ENCODE measurements at regions not wholly inside any gene's neighbourhood (a gene's known extent, or its start where the extent isn't known, plus 50 kb on each side); places are given as distances from the start of the nearest gene placed in this dataset.
"Not testable (repeated sequence)": the region's sequence is repeated elsewhere in the genome, so short reads cannot be mapped to it uniquely, and the experiment has no call there.

DNA sequence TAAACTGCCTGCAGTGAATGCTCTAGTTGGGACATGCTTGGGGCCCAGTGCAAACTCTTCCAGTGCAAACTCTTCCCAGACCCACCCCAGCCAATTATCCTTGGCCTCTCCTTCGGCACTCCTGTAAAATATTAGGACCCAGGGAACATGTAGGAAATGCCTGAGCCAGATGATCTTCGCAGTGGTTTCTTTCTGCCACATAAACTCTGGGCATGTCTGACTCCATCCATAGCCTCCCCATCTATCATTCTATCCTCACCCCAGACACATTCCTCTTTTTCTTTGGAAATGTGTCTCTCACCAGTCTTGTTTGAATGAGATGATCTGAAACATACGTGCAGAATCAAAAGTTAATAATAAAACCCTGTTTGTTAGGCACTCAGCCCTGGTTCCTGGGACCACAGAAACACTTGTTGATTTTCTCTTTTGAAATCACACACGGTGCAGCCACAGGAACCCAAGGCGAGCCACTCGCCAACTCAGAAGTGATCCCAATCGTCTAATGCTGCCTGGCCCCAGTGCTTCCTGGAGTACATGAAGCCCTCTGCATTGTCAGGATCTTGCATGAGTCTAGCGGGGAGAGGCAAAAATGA, 108.9 kb upstream of the CST7 start:
- H3K4me1 ChIP-seq = peaks cover 25 to 52% (median 42%) of the 10 kb centered on the region in 10 experiments
- no peak overlapping the region for H3K4me3 ChIP-seq
- no peak overlapping the region for H3K27ac ChIP-seq
- no peak overlapping the region for H3K9ac ChIP-seq
- H3K27me3 ChIP-seq = peaks cover 0 to 52% (median 0%) of the 10 kb centered on the region in 11 experiments; a peak in 8 of 22 replicates
- no peaks in the 10 kb centered on the region for H3K36me3 ChIP-seq
- TF ChIP-seq Cebpa-rat (IDR thresholded peaks at IDR 0.05) = no peak
- peaks cover 0 to 13% (median 0%) of the 10 kb centered on the region in 11 experiments; a peak in 4 of 22 replicates for H4K20me1 ChIP-seq
- peaks cover 0 to 5% (median 0%) of the 10 kb centered on the region in 11 experiments; a peak in 5 of 22 replicates for H3K9me3 ChIP-seq (replicated peaks in 1 of 11)
- H3K4me2 ChIP-seq = peak overlapping the region in 4 of 11 experiments; percentile 0 to 70 (median 19); a peak in 3 of 22 replicates

DNA sequence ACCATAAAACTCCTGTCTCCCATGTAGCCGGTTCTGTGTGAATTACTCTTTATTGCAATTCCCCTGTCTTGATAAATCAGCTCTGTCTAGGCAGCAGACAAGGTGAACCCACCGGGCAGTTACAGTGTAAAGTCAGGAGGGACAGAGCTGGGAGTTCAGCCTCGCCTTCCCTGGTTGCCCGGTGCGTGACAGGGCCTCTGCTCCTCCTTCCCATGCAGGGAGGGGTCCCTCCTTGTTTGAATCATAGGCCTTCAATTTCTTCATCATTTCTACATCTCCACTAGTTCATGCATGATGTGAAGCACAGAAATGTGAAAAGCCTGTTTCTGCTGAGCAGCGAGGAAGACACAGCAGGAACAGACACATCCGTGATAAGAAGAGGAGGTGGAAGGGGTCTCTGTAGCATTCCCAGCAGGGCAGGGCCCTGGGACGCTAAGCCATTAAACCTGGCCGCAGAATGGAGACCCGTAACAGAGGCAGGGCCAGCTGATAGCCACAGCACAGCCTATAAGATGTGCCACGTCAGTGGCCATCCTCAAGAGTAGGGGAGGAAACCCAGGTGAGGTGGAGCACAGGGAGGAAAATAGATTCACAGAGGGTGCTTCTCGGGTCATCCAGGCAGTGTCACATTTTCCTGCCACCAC, 106.7 kb upstream of the CST7 start:
- peak overlapping the region in 1 of 11 experiments; percentile 31; a peak in 2 of 22 replicates for H3K9ac ChIP-seq
- no peaks in the 10 kb centered on the region for H3K36me3 ChIP-seq
- H3K4me1 ChIP-seq = peaks cover 25 to 57% (median 41%) of the 10 kb centered on the region in 10 experiments
- H3K27me3 ChIP-seq = peaks cover 0 to 54% (median 0%) of the 10 kb centered on the region in 11 experiments; a peak in 8 of 22 replicates
- peak overlapping the region in 2 of 11 experiments; percentile 22 to 53; a peak in 3 of 22 replicates for H3K27ac ChIP-seq
- H4K20me1 ChIP-seq = peaks cover 0 to 13% (median 0%) of the 10 kb centered on the region in 11 experiments; a peak in 4 of 22 replicates
- no peak for TF ChIP-seq Cebpa-rat (IDR thresholded peaks at IDR 0.05)
- peak overlapping the region; percentile 78 to 92 (median 85) for H3K4me2 ChIP-seq
- H3K9me3 ChIP-seq (replicated peaks in 1 of 11) = peaks cover 10 to 24% (median 17%) of the 10 kb centered on the region in 11 experiments; a peak in 20 of 22 replicates
- peak overlapping the region in 1 of 10 experiments; percentile 34; a peak in 2 of 20 replicates for H3K4me3 ChIP-seq

DNA sequence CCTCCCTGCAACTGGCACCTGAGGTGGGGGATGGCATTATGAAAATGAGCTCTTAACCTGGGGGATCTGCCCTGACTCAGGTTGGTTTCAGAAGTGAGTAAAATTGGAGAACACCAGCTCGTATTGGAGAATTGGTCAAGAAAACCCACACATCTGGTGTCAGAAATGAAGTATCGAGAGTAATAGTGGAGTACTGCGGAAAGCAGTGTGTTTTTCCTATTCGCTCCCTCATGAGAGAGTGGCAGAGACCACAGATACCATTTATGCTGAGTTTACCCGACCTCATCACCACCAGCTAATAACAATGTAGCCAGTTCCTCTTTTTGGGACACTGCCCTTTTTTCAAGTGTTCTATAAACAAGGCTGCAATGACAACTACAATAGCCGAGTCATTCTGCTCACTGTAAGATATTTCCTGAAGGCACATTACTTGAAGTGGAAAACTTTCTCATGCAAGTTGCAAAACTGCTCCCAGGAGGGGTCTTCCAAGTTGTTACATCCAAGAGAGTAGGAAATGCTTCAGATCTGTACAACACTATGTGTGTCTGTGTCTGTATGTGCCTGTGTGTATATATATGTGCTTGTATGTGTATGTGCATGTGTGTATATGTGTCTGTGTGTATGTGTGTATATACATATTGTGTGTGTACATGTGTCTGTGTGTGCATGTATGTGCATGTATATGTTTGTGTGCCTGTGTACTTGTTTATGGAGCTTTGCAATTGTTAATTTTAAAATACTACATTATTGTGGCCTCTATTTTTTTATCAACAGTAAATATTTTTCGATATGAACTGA, 106.0 kb upstream of the CST7 start:
- H3K9ac ChIP-seq = peak overlapping the region in 1 of 11 experiments; percentile 31; a peak in 2 of 22 replicates
- peak overlapping the region in 1 of 10 experiments; percentile 34; a peak in 2 of 20 replicates for H3K4me3 ChIP-seq
- peak overlapping the region; percentile 78 to 92 (median 85) for H3K4me2 ChIP-seq
- peaks cover 0 to 50% (median 0%) of the 10 kb centered on the region in 11 experiments; a peak in 8 of 22 replicates for H3K27me3 ChIP-seq
- H3K36me3 ChIP-seq = no peaks in the 10 kb centered on the region
- H4K20me1 ChIP-seq = peaks cover 0 to 13% (median 0%) of the 10 kb centered on the region in 11 experiments; a peak in 4 of 22 replicates
- TF ChIP-seq Cebpa-rat (IDR thresholded peaks at IDR 0.05) = peak in 4 of 11 experiments; percentile 7 to 57 (median 36); a peak in 1 of 22 replicates
- H3K4me1 ChIP-seq = peaks cover 18 to 50% (median 34%) of the 10 kb centered on the region in 10 experiments
- peaks cover 17 to 31% (median 24%) of the 10 kb centered on the region in 11 experiments; a peak in 20 of 22 replicates for H3K9me3 ChIP-seq (replicated peaks in 1 of 11)
- peak overlapping the region in 3 of 11 experiments; percentile 22 to 53 (median 22); a peak in 3 of 22 replicates for H3K27ac ChIP-seq

DNA sequence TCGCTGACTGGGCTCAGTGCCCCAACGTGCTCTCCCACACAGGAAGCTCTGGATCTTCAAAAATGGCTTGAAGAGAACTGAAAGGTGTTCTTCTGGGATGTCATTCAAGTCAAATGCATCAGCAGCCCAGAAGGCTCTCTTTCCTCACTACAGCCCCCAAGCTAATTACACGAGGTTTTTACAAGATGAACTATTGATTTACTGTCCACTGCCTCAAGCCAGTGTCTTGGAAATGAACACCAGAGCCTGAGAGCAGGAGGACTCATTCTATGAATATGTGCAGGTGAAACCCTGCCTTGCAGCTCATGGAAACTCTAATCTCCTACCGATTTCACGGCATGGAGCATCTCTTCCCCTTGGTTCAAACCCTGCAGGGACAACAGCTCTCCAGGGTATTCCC, 98.9 kb upstream of the CST7 start:
- no peak for TF ChIP-seq Cebpa-rat (IDR thresholded peaks at IDR 0.05)
- no peaks in the 10 kb centered on the region for H4K20me1 ChIP-seq
- H3K9ac ChIP-seq = no peak overlapping the region
- H3K27me3 ChIP-seq = peaks cover 0 to 9% (median 0%) of the 10 kb centered on the region in 11 experiments; a peak in 2 of 22 replicates
- H3K4me3 ChIP-seq = no peak overlapping the region
- no peak overlapping the region for H3K27ac ChIP-seq
- peaks cover 57 to 80% (median 65%) of the 10 kb centered on the region in 11 experiments for H3K9me3 ChIP-seq (replicated peaks in 1 of 11)
- H3K36me3 ChIP-seq = peaks cover 0 to 7% (median 0%) of the 10 kb centered on the region in 11 experiments; a peak in 2 of 22 replicates
- peaks cover 0 to 7% (median 0%) of the 10 kb centered on the region in 10 experiments; a peak in 3 of 20 replicates for H3K4me1 ChIP-seq
- H3K4me2 ChIP-seq = no peak overlapping the region

DNA sequence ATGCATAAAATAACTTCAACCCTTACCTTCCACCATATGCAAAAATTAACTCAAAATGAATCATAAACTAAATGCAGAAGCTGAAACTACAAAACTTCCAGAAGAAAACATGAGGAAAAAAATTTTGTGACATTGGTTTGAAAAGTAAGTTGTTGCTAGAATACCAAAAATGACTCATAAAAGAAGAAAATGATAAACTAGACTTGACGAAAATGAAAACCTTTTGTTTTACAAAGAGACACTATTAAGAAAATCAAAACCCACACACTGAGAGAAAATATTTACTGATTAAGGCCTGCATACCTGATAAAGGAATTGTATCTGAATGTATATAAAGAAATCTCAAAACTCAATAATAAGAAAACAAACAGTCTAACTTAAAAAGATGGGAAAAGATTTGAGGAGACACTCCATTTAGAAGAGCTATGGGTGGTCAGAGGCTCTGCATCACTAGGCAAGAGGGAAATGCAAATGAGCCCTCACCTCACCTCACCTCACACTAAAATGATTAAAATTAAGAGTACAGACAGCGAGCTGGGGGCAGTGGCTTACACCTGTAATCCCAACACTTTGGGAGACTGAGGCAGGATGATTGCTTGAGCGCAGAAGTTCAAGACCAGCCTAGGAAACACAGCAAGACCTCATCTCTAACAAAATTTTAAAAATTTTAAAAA, 97.6 kb upstream of the CST7 start:
- Histone ChIP-seq H3K27ac (no peak overlapping the region), H3K9me3 (replicated peaks in 1 of 11) (peaks cover 61 to 87% (median 68%) of the 10 kb centered on the region in 11 experiments), H3K36me3 (peaks cover 0 to 7% (median 0%) of the 10 kb centered on the region in 11 experiments; a peak in 2 of 22 replicates), H3K4me2 (no peak overlapping the region), H3K4me3 (no peak overlapping the region), H3K4me1 (peaks cover 0 to 2% (median 0%) of the 10 kb centered on the region in 10 experiments; a peak in 3 of 20 replicates), H3K9ac (no peak overlapping the region), H3K27me3 (peaks cover 0 to 2% (median 0%) of the 10 kb centered on the region in 11 experiments; a peak in 2 of 22 replicates), H4K20me1 (no peaks in the 10 kb centered on the region)
- no peak for TF ChIP-seq Cebpa-rat (IDR thresholded peaks at IDR 0.05)

DNA sequence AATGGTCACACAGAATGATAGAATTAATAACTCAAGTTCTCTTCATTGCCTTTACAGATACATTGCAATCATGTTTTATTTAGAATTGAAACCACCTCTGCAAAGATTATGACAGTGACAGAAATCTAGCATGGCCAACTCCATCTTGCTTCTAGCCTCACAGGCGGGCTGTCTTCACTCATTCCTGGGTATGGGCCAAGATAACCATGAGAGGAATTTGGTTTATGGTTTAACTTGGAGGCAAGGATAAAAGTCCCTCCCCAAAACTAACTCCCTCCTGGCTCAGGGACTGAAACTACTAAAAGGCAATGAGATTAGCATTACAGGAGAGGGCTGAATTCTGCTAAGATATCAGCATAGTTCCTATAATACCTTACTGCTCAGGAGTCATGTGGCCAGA, 95.2 kb upstream of the CST7 start:
- Histone ChIP-seq H3K4me2 (no peak overlapping the region), H3K9me3 (replicated peaks in 1 of 11) (peaks cover 65 to 87% (median 73%) of the 10 kb centered on the region in 11 experiments)

DNA sequence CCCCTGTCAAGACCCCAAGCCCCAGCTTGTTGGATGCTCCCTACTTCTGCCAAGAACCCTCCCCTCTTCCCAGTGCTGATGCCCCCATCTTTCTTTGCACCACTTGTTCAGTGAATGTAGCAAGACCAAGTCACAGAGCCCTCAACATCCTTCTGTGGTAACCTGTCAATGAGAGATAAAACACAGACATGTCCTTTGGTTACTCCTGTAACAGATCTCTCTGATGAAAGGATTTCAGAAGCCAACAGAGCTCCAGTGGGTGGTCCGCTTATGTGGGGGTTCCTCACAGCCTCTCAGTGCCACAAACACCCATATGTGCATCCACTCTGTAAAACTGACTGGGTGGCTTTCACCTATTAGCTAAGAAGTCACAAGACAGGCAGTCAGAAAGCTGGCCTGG, 93.2 kb upstream of the CST7 start:
- no peak overlapping the region for H3K9ac ChIP-seq
- H3K27me3 ChIP-seq = no peaks in the 10 kb centered on the region; a peak in 1 of 22 replicates
- no peak overlapping the region for H3K4me2 ChIP-seq
- H3K4me1 ChIP-seq = peaks cover 0 to 7% (median 0%) of the 10 kb centered on the region in 10 experiments; a peak in 3 of 20 replicates
- TF ChIP-seq Cebpa-rat (IDR thresholded peaks at IDR 0.05) = no peak
- H4K20me1 ChIP-seq = no peaks in the 10 kb centered on the region
- H3K4me3 ChIP-seq = no peak overlapping the region
- peaks cover 72 to 89% (median 80%) of the 10 kb centered on the region in 11 experiments for H3K9me3 ChIP-seq (replicated peaks in 1 of 11)
- no peak overlapping the region for H3K27ac ChIP-seq
- peaks cover 0 to 7% (median 0%) of the 10 kb centered on the region in 11 experiments; a peak in 2 of 22 replicates for H3K36me3 ChIP-seq

More for the DNA sequence above, 95.2 kb upstream of the CST7 start:
- TF ChIP-seq Cebpa-rat (IDR thresholded peaks at IDR 0.05) = no peak
- Histone ChIP-seq H3K27me3 (no peaks in the 10 kb centered on the region; a peak in 1 of 22 replicates), H3K4me1 (peaks cover 0 to 7% (median 0%) of the 10 kb centered on the region in 10 experiments; a peak in 3 of 20 replicates), H3K4me3 (no peak overlapping the region), H3K9ac (no peak overlapping the region), H3K36me3 (peaks cover 0 to 7% (median 0%) of the 10 kb centered on the region in 11 experiments; a peak in 2 of 22 replicates), H4K20me1 (no peaks in the 10 kb centered on the region), H3K27ac (no peak overlapping the region)

DNA sequence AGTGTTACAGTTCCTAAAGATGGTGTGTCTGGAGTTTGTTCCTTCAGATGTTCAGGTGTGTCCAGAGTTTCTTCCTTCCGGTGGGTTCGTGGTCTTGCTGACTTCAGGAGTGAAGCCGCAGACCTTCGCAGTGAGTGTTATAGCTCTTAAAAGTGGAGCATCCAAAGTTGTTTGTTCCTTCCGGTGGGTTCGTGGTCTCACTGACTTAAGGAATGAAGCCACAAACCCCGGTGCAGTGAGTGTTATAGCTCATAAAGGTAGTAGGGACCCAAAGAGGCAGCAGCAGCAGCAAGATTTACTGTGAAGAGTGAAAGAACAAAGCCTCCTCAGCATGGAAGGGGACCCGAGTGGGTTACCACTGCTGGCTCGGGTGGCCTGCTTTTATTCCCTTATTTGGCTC, 90.6 kb upstream of the CST7 start:
- not testable (repeated sequence) for H3K4me2 ChIP-seq, H3K27me3 ChIP-seq, H3K9ac ChIP-seq, H3K4me3 ChIP-seq, H4K20me1 ChIP-seq, H3K36me3 ChIP-seq, H3K4me1 ChIP-seq, H3K27ac ChIP-seq
- H3K9me3 ChIP-seq (replicated peaks in 1 of 11) = peaks cover 74 to 91% (median 84%) of the 10 kb centered on the region in 11 experiments

Data from BLaER1 treated with 17β-estradiol and CSF1 and Interleukin-3, amounts not matched to agents 10 nM and 100 nM (cell line).